H9 (cell line): ENCODE measurements at regions not wholly inside any gene's neighbourhood (a gene's known extent, or its start where the extent isn't known, plus 50 kb on each side); places are given as distances from the start of the nearest gene placed in this dataset.

Experiments
- DNase-seq: peaks from one replicate; pipeline ENCODE4 v3.0.0-alpha.2; 2017
- H2AFZ ChIP-seq: one replicate; pipeline ENCODE4 v1.6.1; 2013; ENCODE audit warnings: mild to moderate bottlenecking, low read length, control low read depth, moderate library complexity
- H2AK5ac ChIP-seq: 2 replicates; pipeline ENCODE4 v1.6.1; 2013; ENCODE audit warnings: low read length, control low read depth, mixed read lengths; ENCODE audit not compliant: insufficient read length
- H2BK120ac ChIP-seq: one replicate; pipeline ENCODE4 v1.6.1; 2013; ENCODE audit warnings: low read depth, mild to moderate bottlenecking, low read length, control low read depth, inconsistent platforms; ENCODE audit not compliant: poor library complexity, severe bottlenecking
- H2BK12ac ChIP-seq: 2 replicates; pipeline ENCODE4 v1.6.1; 2013; ENCODE audit warnings: low read length, control low read depth, mixed read lengths, low read depth; ENCODE audit not compliant: insufficient read length
- H2BK15ac ChIP-seq: 2 replicates; pipeline ENCODE4 v1.6.1; 2013; ENCODE audit warnings: low read depth, low read length, control low read depth
- H2BK20ac ChIP-seq: one replicate; pipeline ENCODE4 v1.6.1; 2013; ENCODE audit warnings: low read depth, mild to moderate bottlenecking, low read length, control low read depth, inconsistent platforms; ENCODE audit not compliant: poor library complexity, severe bottlenecking
- H2BK5ac ChIP-seq: 2 replicates; pipeline ENCODE4 v1.6.1; 2013; ENCODE audit warnings: low read length, control low read depth, mixed read lengths; ENCODE audit not compliant: insufficient read length
- H3K14ac ChIP-seq: 2 replicates; pipeline ENCODE4 v1.6.1; 2013; ENCODE audit warnings: low read length, control low read depth; ENCODE audit not compliant: insufficient read depth
- H3K18ac ChIP-seq: 2 replicates; pipeline ENCODE4 v1.6.1; 2013; ENCODE audit warnings: low read depth, mild to moderate bottlenecking, mixed read lengths, low read length, control low read depth; ENCODE audit not compliant: insufficient read length
- H3K23ac ChIP-seq: 2 replicates; pipeline ENCODE4 v1.6.1; 2013; ENCODE audit warnings: low read length, control low read depth, mixed read lengths, low read depth; ENCODE audit not compliant: insufficient read length
- H3K23me2 ChIP-seq: 2 replicates; pipeline ENCODE4 v1.6.1; 2013; ENCODE audit warnings: low read depth, mild to moderate bottlenecking, mixed read lengths, low read length, control low read depth; ENCODE audit not compliant: insufficient read length, poor library complexity, severe bottlenecking
- H3K27ac ChIP-seq: 2 replicates; pipeline ENCODE4 v1.5.1; 2013; ENCODE audit warnings: low read length, control low read depth, mixed read lengths, low read depth; ENCODE audit not compliant: insufficient read length
- H3K27me3 ChIP-seq: 2 replicates; pipeline ENCODE4 v1.6.1; 2013; ENCODE audit warnings: low read length, control low read depth, inconsistent platforms; ENCODE audit not compliant: insufficient read depth
- H3K4ac ChIP-seq: 2 replicates; pipeline ENCODE4 v1.6.1; 2013; ENCODE audit warnings: low read depth, mild to moderate bottlenecking, control low read depth, inconsistent platforms, low read length, moderate library complexity
- H3K4me1 ChIP-seq: 2 replicates; pipeline ENCODE4 v1.6.1; 2013; ENCODE audit warnings: low read length, control low read depth, inconsistent platforms; ENCODE audit not compliant: insufficient read depth
- H3K4me2 ChIP-seq: 2 replicates; pipeline ENCODE4 v1.6.1; 2013; ENCODE audit warnings: low read length, control low read depth, mixed read lengths; ENCODE audit not compliant: insufficient read length, insufficient read depth
- H3K56ac ChIP-seq: 2 replicates; pipeline ENCODE4 v1.6.1; 2013; ENCODE audit warnings: low read depth, mild to moderate bottlenecking, mixed read lengths, low read length, control low read depth; ENCODE audit not compliant: insufficient read length
- H3K79me1 ChIP-seq: 2 replicates; pipeline ENCODE4 v1.6.1; 2013; ENCODE audit warnings: low read depth, mild to moderate bottlenecking, moderate library complexity, low read length, control low read depth, inconsistent platforms; ENCODE audit not compliant: insufficient read depth, poor library complexity, severe bottlenecking
- H3K79me2 ChIP-seq: 2 replicates; pipeline ENCODE4 v1.6.1; 2013; ENCODE audit warnings: low read length, control low read depth, inconsistent platforms; ENCODE audit not compliant: insufficient read depth
- H3K9ac ChIP-seq: 2 replicates; pipeline ENCODE4 v1.6.1; 2013; ENCODE audit warnings: low read length, control low read depth, mixed read lengths; ENCODE audit not compliant: insufficient read length; ENCODE audit errors: extremely low read depth
- H3K9me3 ChIP-seq: one replicate; pipeline ENCODE4 v1.6.1; 2013; ENCODE audit warnings: low read depth, low read length, inconsistent platforms; ENCODE audit not compliant: control insufficient read depth
- H3T11ph ChIP-seq: one replicate; pipeline ENCODE4 v1.6.1; 2013; ENCODE audit warnings: mild to moderate bottlenecking, low read length, control low read depth, inconsistent platforms
- H4K20me1 ChIP-seq: one replicate; pipeline ENCODE4 v1.6.1; 2013; ENCODE audit not compliant: control insufficient read depth, insufficient read length, insufficient read depth
- H4K5ac ChIP-seq: 2 replicates; pipeline ENCODE4 v1.6.1; 2013; ENCODE audit warnings: low read depth, mild to moderate bottlenecking, mixed read lengths, low read length, control low read depth; ENCODE audit not compliant: insufficient read length
- H4K8ac ChIP-seq: replicated peaks from 2 replicates; pipeline ENCODE4 v1.6.1; 2013; ENCODE audit warnings: low read length, control low read depth, mixed read lengths, low read depth; ENCODE audit not compliant: insufficient read length
- H4K91ac ChIP-seq: 2 replicates; pipeline ENCODE4 v1.6.1; 2013; ENCODE audit warnings: low read depth, mild to moderate bottlenecking, moderate library complexity, mixed read lengths, low read length, control low read depth; ENCODE audit not compliant: insufficient read length
- H3K27ac Mint-ChIP-seq, 3 experiments: 2 replicates in 2 of 3; 3 replicates in 1 of 3; pipeline ENCODE4 v1.8.0; 2020 to 2021; ENCODE audit warnings: mixed read lengths in 3 of 3, mild to moderate bottlenecking in 1 of 3, moderate library complexity in 1 of 3
- H3K27me3 Mint-ChIP-seq: 2 replicates; pipeline ENCODE4 v1.8.0; 2021; ENCODE audit warnings: low read depth, mild to moderate bottlenecking, moderate library complexity, mixed read lengths
- H3K36me3 Mint-ChIP-seq, 3 experiments: 2 replicates in 2 of 3; 3 replicates in 1 of 3; pipeline ENCODE4 v1.8.0; 2020 to 2021; ENCODE audit warnings: low read depth in 3 of 3, mixed read lengths in 3 of 3; ENCODE audit not compliant: insufficient read depth in 1 of 3
- H3K4me1 Mint-ChIP-seq, 2 experiments: 2 replicates each; pipeline ENCODE4 v1.8.0; 2020; ENCODE audit warnings: mixed read lengths in 2 of 2
- H3K4me3 Mint-ChIP-seq, 2 experiments: 2 replicates in 1 of 2; 3 replicates in 1 of 2; pipeline ENCODE4 v1.8.0; 2020 to 2021; ENCODE audit warnings: mild to moderate bottlenecking in 2 of 2, mixed read lengths in 2 of 2, moderate library complexity in 1 of 2
- H3K9me3 Mint-ChIP-seq, 2 experiments: 2 replicates in 1 of 2; 3 replicates in 1 of 2; pipeline ENCODE4 v1.8.0; 2020; ENCODE audit warnings: mild to moderate bottlenecking in 2 of 2, mixed read lengths in 2 of 2, moderate library complexity in 1 of 2
- WGBS: extraction: QIAGEN DNeasy Blood & Tissue Kit; methylation state at CpG from one replicate; pipeline ENCODE4 v1.1.7; 2013; ENCODE audit warnings: missing lambda C conversion rate, low lambda C conversion rate, mixed read lengths; ENCODE audit not compliant: insufficient read length; ENCODE audit errors: extremely low coverage; 5-methylcytosine and 5-hydroxymethylcytosine counted together
- TF ChIP-seq, protein P1 (sequence below): fragments of 200-600 bp; sonication (generic); conservative IDR thresholded peaks from 3 replicates; pipeline ENCODE4 v1.8.0; 2021; ENCODE audit warnings: antibody characterized with exemption, mild to moderate bottlenecking

GRCh38 chr12:75587340-75588106 lies 76.1 kb upstream of the KRR1 start:
- no peaks in the 10 kb centered on the region for H3K27me3 Mint-ChIP-seq
- H3K4me3 Mint-ChIP-seq: no peak overlapping the region

More at GRCh38 chr12:75587340-75588106, 76.1 kb upstream of the KRR1 start:
- Histone ChIP-seq H3K56ac (no peak overlapping the region), H2BK120ac (no peak overlapping the region), H3K79me1 (no peaks in the 10 kb centered on the region), H3K9ac (no peak overlapping the region), H3K23ac (no peak overlapping the region), H2AFZ (no peak overlapping the region), H3K27ac (no peak overlapping the region), H4K8ac (no peak overlapping the region), H3K14ac (no peak overlapping the region), H2AK5ac (no peak overlapping the region), H3K27me3 (no peaks in the 10 kb centered on the region), H3T11ph (no peak overlapping the region), H2BK15ac (no peak overlapping the region), H3K4ac (no peak overlapping the region), H2BK12ac (no peak overlapping the region), H4K5ac (no peak overlapping the region), H4K91ac (no peak overlapping the region), H3K9me3 (no peaks in the 10 kb centered on the region), H4K20me1 (no peaks in the 10 kb centered on the region), H3K18ac (no peak overlapping the region), H2BK20ac (no peak overlapping the region), H2BK5ac (no peak overlapping the region), H3K4me2 (no peak overlapping the region), H3K23me2 (no peaks in the 10 kb centered on the region), H3K4me1 (no peaks in the 10 kb centered on the region), H3K79me2 (no peaks in the 10 kb centered on the region)
- WGBS: no CpG with 5 or more reads among the region's 4 CpGs
- DNase-seq: no peak
- Mint-ChIP-seq H3K36me3 (no peaks in the 10 kb centered on the region; a peak in 1 of 7 replicates), H3K4me1 (no peaks in the 10 kb centered on the region), H3K27ac (no peak overlapping the region), H3K9me3 (no peaks in the 10 kb centered on the region)
- TF ChIP-seq, protein P1, sequence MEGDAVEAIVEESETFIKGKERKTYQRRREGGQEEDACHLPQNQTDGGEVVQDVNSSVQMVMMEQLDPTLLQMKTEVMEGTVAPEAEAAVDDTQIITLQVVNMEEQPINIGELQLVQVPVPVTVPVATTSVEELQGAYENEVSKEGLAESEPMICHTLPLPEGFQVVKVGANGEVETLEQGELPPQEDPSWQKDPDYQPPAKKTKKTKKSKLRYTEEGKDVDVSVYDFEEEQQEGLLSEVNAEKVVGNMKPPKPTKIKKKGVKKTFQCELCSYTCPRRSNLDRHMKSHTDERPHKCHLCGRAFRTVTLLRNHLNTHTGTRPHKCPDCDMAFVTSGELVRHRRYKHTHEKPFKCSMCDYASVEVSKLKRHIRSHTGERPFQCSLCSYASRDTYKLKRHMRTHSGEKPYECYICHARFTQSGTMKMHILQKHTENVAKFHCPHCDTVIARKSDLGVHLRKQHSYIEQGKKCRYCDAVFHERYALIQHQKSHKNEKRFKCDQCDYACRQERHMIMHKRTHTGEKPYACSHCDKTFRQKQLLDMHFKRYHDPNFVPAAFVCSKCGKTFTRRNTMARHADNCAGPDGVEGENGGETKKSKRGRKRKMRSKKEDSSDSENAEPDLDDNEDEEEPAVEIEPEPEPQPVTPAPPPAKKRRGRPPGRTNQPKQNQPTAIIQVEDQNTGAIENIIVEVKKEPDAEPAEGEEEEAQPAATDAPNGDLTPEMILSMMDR: no peak
